NAMALWA (cell line): ENCODE measurements at regions not wholly inside any gene's neighbourhood (a gene's known extent, or its start where the extent isn't known, plus 50 kb on each side); places are given as distances from the start of the nearest gene placed in this dataset.
"Not testable (repeated sequence)": the region's sequence is repeated elsewhere in the genome, so short reads cannot be mapped to it uniquely, and the experiment has no call there.

Experiments used
- DNase-seq: peaks from one replicate; pipeline ENCODE4 v3.0.0-alpha.2; 2015; ENCODE audit warnings: low spot score

DNA sequence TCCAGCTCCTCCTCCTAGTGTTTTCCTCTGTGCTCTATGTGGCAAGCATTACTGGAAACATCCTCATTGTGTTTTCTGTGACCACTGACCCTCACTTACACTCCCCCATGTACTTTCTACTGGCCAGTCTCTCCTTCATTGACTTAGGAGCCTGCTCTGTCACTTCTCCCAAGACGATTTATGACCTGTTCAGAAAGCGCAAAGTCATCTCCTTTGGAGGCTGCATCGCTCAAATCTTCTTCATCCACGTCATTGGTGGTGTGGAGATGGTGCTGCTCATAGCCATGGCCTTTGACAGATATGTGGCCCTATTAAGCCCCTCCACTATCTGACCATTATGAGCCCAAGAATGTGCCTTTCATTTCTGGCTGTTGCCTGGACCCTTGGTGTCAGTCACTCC lies 64.0 kb downstream of the OR4F15 start:
- DNase-seq: not testable (repeated sequence)

GRCh38 chr15:101877649-101878048 lies 65.6 kb downstream of the OR4F15 start:
- not testable (repeated sequence) for DNase-seq

GRCh38 chr15:101912349-101913287 lies 100.6 kb downstream of the OR4F15 start:
- DNase-seq: not testable (repeated sequence)

GRCh38 chr15:101924554-101924953 lies 112.6 kb downstream of the OR4F15 start:
- DNase-seq: not testable (repeated sequence)

DNA sequence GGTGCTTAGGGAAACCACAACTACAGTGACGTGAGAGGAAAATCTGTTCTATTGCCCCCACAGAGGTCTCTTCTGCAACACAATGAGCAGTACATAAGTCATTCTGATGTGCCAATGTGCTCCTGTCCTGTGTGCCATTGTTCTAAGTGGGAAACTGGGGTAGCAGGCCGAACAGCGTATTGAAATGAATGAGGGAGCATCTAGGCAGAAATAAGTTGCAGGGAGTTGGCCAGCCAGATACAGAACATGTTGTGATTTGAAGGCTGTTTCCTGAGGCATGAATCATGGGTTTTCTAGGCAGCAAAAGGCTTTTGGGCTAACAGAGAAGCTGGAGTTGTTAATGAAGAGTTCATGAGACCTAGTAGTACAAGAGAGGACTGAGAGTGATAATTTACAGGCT lies 122.5 kb downstream of the OR4F15 start:
- not testable (repeated sequence) for DNase-seq

DNA sequence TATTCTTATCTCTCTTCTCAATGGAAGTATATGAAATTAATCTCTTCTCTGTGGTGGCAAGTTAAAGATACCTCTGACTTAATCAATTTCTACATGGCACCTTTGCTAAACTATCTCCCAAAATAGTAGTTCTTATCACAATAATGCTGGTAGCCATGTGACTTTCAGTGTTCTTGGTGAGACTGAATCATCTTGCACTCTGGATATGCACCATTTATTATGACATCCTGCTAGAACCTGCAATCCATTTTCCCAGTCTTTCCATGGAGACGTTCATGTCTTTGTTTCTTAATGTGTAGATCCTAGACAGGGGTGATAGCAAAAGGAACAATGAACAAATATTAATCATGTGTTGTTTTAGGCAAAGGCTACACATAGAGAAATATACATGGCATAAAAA lies 125.4 kb downstream of the OR4F15 start:
- not testable (repeated sequence) for DNase-seq

DNA sequence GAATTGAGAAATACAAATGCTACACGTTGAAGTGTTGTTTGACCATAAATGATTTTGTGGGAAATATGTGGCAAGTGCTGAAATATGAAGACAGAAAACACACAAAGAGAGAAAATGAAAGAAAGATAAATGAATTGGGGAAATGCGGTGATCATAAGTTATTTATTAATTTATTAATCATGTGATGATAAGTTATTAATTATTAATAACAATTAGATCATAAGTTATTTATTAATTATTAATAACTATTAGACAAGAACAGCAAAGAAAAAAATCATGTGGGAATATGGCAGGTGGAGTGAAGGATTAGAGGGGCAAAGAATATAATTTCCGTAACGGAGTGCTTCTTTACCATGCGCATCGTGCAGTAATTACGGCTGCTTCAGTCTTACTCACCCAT lies 126.6 kb downstream of the OR4F15 start:
- DNase-seq: not testable (repeated sequence)

DNA sequence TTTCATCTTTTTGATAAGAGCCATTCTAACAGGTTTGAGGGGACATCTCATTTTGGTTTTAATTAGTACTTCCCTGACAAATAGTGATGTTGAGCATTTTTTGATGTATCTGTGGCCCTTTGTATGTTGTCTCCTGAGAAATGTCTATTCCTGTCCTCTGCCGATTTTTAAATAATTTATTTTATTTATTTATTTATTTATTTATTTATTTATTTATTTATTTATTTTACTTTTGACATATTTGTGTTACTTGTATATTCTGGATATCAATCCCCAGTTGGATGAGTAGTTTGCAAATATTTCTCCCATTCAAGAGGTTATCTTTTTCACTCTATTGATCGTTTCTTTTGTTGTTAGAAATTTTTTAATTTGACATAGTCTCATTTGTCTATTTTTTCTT lies 133.9 kb downstream of the OR4F15 start:
- DNase-seq: not testable (repeated sequence)

GRCh38 chr15:101948491-101949010 lies 136.5 kb downstream of the OR4F15 start:
- DNase-seq: not testable (repeated sequence)

- DNase-seq: not testable (repeated sequence)
These were observed 137.5 kb downstream of the OR4F15 start for GRCh38 chr15:101949380-101950065.

DNA sequence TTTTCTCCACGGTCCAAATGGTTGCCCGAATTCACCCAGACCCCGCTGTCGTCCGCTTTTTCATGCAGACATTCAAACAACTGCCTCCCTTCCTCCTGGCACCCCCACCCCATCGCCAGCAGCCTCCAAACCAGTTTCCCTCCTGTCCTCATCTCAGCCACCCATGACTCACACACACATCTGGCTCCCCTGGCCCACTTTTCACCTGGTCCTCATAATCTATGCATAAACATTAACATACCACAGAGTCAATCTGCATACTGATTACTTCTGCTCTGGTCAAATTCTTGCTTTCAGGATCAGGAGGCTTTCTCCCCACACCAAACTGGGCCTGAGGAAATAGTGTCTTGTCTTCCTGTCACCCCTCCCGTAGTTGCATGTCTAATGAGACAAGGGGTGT lies 142.0 kb downstream of the OR4F15 start:
- not testable (repeated sequence) for DNase-seq

DNA sequence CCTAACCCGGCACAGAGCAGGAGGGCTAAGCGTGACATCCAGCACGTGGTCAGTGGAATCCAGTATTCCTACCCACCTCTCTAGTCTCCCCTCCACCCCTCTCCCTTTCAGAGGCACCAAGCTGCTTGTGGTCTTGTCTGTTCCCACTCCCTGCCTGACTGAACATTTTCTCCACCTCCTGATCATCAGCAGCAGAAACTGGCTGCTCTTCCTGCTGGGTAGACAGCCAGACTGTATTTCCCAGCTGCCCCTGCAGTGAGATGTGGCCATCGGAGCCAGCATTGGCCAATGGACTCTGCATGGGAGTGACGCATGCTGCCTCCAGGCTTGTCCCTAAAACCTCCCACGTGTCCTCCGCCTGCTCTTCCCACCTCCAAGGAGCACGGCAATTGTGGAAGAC lies 143.8 kb downstream of the OR4F15 start:
- not testable (repeated sequence) for DNase-seq

DNA sequence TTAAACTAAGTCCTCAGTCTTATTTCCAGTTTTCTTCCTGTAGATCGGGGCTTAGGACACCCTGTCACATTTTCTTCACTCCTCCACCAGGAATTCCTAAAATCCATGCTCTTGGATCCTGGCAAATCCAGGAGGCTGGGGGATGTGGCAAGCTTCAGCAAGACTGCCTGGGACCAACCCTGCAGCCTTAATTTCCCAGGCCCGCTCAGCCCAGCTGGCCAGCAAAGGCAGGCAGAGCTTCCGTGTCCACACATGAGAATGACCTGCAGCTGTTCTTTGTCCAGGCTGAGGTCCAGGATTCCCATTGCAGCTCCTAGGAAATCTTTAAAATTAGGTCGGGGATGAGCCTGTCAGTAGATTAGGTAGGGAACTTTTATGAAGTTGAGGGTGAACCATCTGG lies 146.7 kb downstream of the OR4F15 start:
- DNase-seq: not testable (repeated sequence)

- DNase-seq: not testable (repeated sequence)
These were observed 149.3 kb downstream of the OR4F15 start for GRCh38 chr15:101961263-101961662.

GRCh38 chr15:101961765-101962164 lies 149.8 kb downstream of the OR4F15 start:
- DNase-seq: not testable (repeated sequence)

GRCh38 chr15:101963687-101964086 lies 151.7 kb downstream of the OR4F15 start:
- DNase-seq: not testable (repeated sequence)

DNA sequence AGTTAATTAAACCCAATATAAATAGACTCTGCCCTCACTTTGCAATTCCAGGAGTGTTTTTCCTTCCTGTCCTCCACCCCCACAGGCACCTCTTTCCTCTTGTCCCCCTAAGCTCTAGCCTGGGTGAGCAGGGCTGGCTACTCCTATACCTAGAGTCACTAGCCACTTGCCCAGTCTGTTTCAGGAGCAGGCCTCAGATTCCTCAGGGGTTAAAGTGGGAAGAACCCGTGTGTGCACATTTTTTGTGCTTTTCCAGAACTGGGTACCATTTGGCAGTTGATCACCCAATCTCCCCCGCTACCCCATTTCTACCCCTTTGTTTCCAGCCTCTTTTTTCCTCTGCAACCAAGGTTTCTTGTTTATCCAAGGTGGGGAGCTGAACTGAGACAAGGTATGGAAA lies 153.4 kb downstream of the OR4F15 start:
- DNase-seq: not testable (repeated sequence)

GRCh38 chr15:101965860-101966259 lies 153.9 kb downstream of the OR4F15 start:
- not testable (repeated sequence) for DNase-seq

GRCh38 chr15:101967364-101967763 lies 155.4 kb downstream of the OR4F15 start:
- DNase-seq: not testable (repeated sequence)

DNA sequence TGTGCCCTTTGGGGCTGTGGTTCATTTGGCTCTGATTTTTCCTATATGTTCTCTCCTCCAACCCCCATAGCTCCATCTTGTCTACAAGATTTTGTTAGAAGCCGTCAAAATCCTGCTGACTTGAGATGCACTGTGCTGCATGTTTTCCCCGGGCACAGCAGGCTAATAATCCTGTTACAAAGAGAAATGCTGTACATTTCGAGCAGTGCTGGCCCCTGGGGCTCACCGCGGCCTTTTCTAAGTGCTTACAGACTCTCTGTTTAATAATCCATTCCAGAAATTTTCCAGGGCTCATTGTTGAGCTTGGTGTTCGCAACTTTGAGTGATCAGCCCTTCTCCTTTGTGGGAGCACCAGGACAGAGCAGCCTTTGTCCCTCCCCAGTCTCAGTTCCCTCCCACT lies 158.6 kb downstream of the OR4F15 start:
- DNase-seq: not testable (repeated sequence)

DNA sequence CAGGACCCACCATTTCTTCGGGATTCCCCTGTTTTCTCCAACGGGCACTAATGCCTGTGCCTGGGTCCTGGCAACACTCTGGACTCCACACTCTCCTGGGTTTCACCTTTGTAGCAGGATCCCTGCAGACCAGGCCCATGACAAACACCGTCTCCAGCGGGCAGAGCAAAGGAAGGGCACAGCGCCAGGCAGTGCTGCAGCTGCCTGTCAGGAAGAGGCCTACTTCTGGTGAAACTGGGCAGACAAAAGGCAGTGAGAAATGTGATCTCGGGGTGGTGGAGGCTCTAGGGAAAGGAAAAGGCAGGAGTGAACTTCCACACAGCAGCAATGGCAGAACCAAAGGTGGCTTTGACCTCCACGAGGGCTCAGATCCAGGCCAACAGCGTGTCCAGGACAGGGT lies 165.3 kb downstream of the OR4F15 start:
- not testable (repeated sequence) for DNase-seq

- peak; percentile 75 for DNase-seq
These were observed 168.4 kb downstream of the OR4F15 start for GRCh38 chr15:101980206-101980910.
